ENCODE measurements at regions not wholly inside any gene's neighbourhood (a gene's known extent, or its start where the extent isn't known, plus 50 kb on each side); places are given as distances from the start of the nearest gene placed in this dataset.
"Not testable (repeated sequence)": the region's sequence is repeated elsewhere in the genome, so short reads cannot be mapped to it uniquely, and the experiment has no call there.

DNA sequence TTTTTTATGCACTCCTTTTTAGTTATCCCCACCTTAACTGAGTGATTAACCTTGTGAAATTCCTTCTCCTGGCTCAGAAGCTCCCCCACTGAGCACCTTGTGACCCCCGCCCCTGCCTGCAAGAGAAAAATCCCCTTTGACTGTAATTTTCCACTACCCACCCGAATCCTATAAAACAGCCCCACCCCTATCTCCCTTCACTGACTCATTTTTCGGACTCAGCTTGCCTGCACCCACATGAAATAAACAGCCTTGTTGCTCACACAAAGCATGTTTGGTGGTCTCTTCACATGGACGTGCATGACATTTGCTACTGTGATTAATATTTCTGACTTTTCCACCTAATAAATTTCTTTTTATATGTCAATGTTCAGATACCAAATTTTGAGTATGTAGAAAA lies 1322.8 kb downstream of the XPNPEP1 start:
- not testable (repeated sequence) for DNase-seq (ENCODE audit: low read depth in 6 of 9, low spot score in 9 of 9); H3K27me3 ChIP-seq (ENCODE audit: control insufficient read depth in 2 of 2, insufficient read depth in 1 of 2, low read length in 1 of 2); H3K4me1 ChIP-seq (ENCODE audit: control insufficient read depth in 2 of 2, insufficient read depth in 2 of 2, low read length in 2 of 2); H3K4me3 ChIP-seq (ENCODE audit: low read length in 2 of 2); H3K27ac ChIP-seq (ENCODE audit: low read depth in 1 of 2, low read length in 1 of 2); H3K9me3 ChIP-seq (ENCODE audit: control insufficient read depth in 2 of 2, insufficient read depth in 1 of 2, low read length in 1 of 2); H3K36me3 ChIP-seq (ENCODE audit: control insufficient read depth in 2 of 2, insufficient read depth in 2 of 2, low read length in 1 of 2)
- 89% methylated on average over 4 of the region's 4 CpGs for WGBS

DNA sequence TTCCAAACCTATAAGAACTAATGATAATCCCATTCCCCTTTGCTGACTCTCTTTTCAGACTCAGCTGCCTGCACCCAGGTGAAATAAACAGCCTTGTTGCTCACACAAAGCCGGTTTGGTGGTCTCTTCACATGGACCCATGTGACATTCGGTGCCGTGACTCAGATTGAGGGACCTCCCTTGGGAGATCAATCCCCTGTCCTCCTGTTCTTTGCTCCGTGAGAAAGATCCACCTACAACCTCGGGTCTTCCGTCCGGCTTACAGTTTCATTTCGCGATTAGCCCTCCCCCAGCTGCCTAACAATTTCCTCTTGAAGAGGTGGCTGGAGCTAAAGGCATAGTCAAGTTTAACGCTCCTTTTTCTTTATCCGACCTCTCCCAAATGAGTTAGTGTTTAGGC lies 1324.0 kb downstream of the XPNPEP1 start:
- WGBS, result 46% methylated on average over 11 of the region's 11 CpGs
- H3K27ac ChIP-seq (ENCODE audit: low read depth in 1 of 2, low read length in 1 of 2); DNase-seq (ENCODE audit: low read depth in 6 of 9, low spot score in 9 of 9); H3K36me3 ChIP-seq (ENCODE audit: control insufficient read depth in 2 of 2, insufficient read depth in 2 of 2, low read length in 1 of 2); H3K4me3 ChIP-seq (ENCODE audit: low read length in 2 of 2); H3K9me3 ChIP-seq (ENCODE audit: control insufficient read depth in 2 of 2, insufficient read depth in 1 of 2, low read length in 1 of 2); H3K4me1 ChIP-seq (ENCODE audit: control insufficient read depth in 2 of 2, insufficient read depth in 2 of 2, low read length in 2 of 2); H3K27me3 ChIP-seq (ENCODE audit: control insufficient read depth in 2 of 2, insufficient read depth in 1 of 2, low read length in 1 of 2): not testable (repeated sequence)

DNA sequence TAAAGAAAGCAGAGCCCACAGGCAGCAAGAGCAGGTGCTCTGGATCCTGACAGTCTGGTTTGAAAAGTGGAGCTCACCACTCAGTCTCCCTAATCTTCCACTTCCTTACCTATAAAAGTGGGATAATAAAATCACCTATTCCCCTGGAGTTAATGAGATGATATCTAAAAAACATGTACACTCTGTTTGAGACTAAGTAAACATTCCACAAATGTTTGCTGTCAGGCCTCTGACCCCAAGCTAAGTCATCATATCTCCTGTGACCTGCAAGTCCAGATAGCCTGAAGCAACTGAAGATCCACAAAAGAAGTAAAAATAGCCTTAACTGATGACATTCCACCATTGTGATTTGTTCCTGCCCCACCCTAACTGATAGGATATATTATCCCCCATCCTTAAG lies 1324.5 kb downstream of the XPNPEP1 start:
- Histone ChIP-seq H3K36me3 (ENCODE audit: control insufficient read depth in 2 of 2, insufficient read depth in 2 of 2, low read length in 1 of 2) (no peaks in the 10 kb centered on the region), H3K27ac (ENCODE audit: low read depth in 1 of 2, low read length in 1 of 2) (no peak overlapping the region), H3K27me3 (ENCODE audit: control insufficient read depth in 2 of 2, insufficient read depth in 1 of 2, low read length in 1 of 2) (no peaks in the 10 kb centered on the region), H3K4me1 (ENCODE audit: control insufficient read depth in 2 of 2, insufficient read depth in 2 of 2, low read length in 2 of 2) (no peaks in the 10 kb centered on the region), H3K4me3 (ENCODE audit: low read length in 2 of 2) (no peak overlapping the region), H3K9me3 (ENCODE audit: control insufficient read depth in 2 of 2, insufficient read depth in 1 of 2, low read length in 1 of 2) (no peaks in the 10 kb centered on the region)
- DNase-seq (ENCODE audit: low read depth in 6 of 9, low spot score in 9 of 9), result no peak

DNA sequence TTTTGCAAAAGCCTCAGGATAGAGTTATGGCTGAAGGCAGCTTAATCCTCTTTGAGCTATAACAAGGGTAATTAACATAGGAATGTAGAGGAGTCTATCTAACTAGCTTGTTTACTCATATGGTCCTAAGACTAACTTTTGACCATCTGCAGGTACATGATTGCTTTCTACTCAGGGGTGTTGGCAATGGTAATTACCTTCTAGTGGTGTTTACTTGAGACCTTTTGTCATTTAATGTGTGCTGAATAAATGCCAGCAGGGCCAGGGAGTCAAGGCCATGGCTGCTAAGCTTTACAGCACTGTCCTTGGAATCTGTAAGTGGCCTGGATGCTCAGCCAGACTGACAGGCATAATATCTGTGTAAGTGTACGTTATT lies 1325.0 kb downstream of the XPNPEP1 start:
- Histone ChIP-seq H3K27ac (ENCODE audit: low read depth in 1 of 2, low read length in 1 of 2) (no peak overlapping the region), H3K36me3 (ENCODE audit: control insufficient read depth in 2 of 2, insufficient read depth in 2 of 2, low read length in 1 of 2) (no peaks in the 10 kb centered on the region), H3K27me3 (ENCODE audit: control insufficient read depth in 2 of 2, insufficient read depth in 1 of 2, low read length in 1 of 2) (no peaks in the 10 kb centered on the region), H3K4me1 (ENCODE audit: control insufficient read depth in 2 of 2, insufficient read depth in 2 of 2, low read length in 2 of 2) (no peaks in the 10 kb centered on the region), H3K4me3 (ENCODE audit: low read length in 2 of 2) (no peak overlapping the region), H3K9me3 (ENCODE audit: control insufficient read depth in 2 of 2, insufficient read depth in 1 of 2, low read length in 1 of 2) (no peaks in the 10 kb centered on the region)
- DNase-seq (ENCODE audit: low read depth in 6 of 9, low spot score in 9 of 9), result no peak
- 69% methylated on average over 1 of the region's 1 CpG for WGBS

DNA sequence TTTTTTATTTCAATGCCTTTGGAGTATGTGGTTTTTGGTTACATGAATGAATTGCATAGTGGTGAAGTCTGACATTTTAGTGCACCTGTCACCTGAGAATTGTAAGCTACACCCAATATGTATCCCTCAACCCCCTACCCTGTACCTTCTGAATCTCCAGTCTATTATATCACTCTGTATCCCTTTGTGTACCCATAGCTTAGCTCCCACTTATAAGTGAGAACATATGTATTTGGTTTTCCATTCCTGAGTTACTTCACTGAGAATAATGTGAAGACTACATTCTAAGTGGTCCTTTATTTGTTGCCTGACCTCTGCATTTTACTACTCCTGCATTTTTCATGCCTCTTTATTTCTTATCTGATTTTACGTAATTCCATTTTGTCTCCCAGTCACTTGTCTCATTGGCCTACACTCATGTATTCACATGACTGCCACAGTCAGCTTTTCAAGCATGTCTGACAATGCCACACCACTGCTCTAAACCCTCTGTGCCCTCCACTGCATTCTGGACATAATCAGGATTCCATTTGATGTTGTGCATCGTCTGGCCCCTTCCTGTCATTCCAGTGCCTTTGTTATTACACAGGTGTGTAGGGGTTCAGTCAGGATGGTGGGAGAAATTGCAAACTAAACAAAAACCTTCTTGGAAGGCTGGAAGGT lies 1325.5 kb downstream of the XPNPEP1 start:
- Histone ChIP-seq H3K4me1 (ENCODE audit: control insufficient read depth in 2 of 2, insufficient read depth in 2 of 2, low read length in 2 of 2) (no peaks in the 10 kb centered on the region), H3K27me3 (ENCODE audit: control insufficient read depth in 2 of 2, insufficient read depth in 1 of 2, low read length in 1 of 2) (no peaks in the 10 kb centered on the region), H3K36me3 (ENCODE audit: control insufficient read depth in 2 of 2, insufficient read depth in 2 of 2, low read length in 1 of 2) (no peaks in the 10 kb centered on the region), H3K27ac (ENCODE audit: low read depth in 1 of 2, low read length in 1 of 2) (no peak overlapping the region), H3K4me3 (ENCODE audit: low read length in 2 of 2) (no peak overlapping the region), H3K9me3 (ENCODE audit: control insufficient read depth in 2 of 2, insufficient read depth in 1 of 2, low read length in 1 of 2) (no peaks in the 10 kb centered on the region)
- WGBS, result 71% methylated on average over 2 of the region's 2 CpGs
- no peak for DNase-seq (ENCODE audit: low read depth in 6 of 9, low spot score in 9 of 9)

DNA sequence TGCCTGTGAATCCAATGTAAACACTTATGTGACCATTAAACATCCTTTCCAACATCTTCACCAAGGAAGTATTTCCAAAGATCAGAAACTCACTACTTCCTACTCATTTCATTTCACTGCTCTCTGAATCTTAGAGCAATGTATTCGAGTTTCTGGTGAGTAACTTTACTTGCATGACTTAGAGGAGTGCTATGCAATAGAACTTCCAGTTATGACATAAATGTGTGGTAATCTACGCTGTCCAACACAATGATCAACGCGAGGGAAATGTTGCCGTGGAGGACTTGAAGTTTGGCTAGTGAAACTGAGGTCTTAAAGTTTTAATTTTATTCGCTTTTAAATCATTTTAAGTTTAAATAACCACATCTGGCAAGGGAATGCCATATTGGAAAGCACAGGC lies 1326.3 kb downstream of the XPNPEP1 start:
- DNase-seq (ENCODE audit: low read depth in 6 of 9, low spot score in 9 of 9), result no peak
- no peaks in the 10 kb centered on the region for H3K36me3 ChIP-seq (ENCODE audit: control insufficient read depth in 2 of 2, insufficient read depth in 2 of 2, low read length in 1 of 2)
- no peak overlapping the region for H3K4me3 ChIP-seq (ENCODE audit: low read length in 2 of 2)
- H3K4me1 ChIP-seq (ENCODE audit: control insufficient read depth in 2 of 2, insufficient read depth in 2 of 2, low read length in 2 of 2), result no peaks in the 10 kb centered on the region
- H3K9me3 ChIP-seq (ENCODE audit: control insufficient read depth in 2 of 2, insufficient read depth in 1 of 2, low read length in 1 of 2), result no peaks in the 10 kb centered on the region
- no peaks in the 10 kb centered on the region for H3K27me3 ChIP-seq (ENCODE audit: control insufficient read depth in 2 of 2, insufficient read depth in 1 of 2, low read length in 1 of 2)
- no peak overlapping the region for H3K27ac ChIP-seq (ENCODE audit: low read depth in 1 of 2, low read length in 1 of 2)
- 93% methylated on average over 6 of the region's 6 CpGs for WGBS

DNA sequence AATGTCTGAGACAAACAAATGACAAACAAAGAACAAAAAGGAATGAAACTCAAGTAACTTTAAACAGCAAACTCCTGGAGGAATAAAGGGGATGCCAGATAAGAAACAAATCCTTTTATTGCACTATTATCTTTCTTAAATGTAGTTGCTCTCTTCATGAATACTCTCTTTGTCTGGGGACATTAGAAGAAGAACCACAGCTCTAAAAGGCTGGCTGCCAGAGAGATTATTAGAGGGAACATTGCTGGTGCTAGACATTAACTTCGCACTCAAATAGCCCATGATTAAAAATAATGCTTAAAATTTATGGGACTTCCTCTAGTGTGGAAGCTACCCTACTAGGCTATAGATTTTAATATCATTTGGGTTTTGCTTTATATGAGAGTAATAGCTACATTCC lies 1330.4 kb downstream of the XPNPEP1 start:
- 94% methylated on average over 1 of the region's 1 CpG for WGBS
- no peaks in the 10 kb centered on the region for H3K27me3 ChIP-seq (ENCODE audit: control insufficient read depth in 2 of 2, insufficient read depth in 1 of 2, low read length in 1 of 2)
- H3K9me3 ChIP-seq (ENCODE audit: control insufficient read depth in 2 of 2, insufficient read depth in 1 of 2, low read length in 1 of 2), result no peaks in the 10 kb centered on the region
- no peaks in the 10 kb centered on the region for H3K36me3 ChIP-seq (ENCODE audit: control insufficient read depth in 2 of 2, insufficient read depth in 2 of 2, low read length in 1 of 2)
- no peaks in the 10 kb centered on the region for H3K4me1 ChIP-seq (ENCODE audit: control insufficient read depth in 2 of 2, insufficient read depth in 2 of 2, low read length in 2 of 2)
- no peak for DNase-seq (ENCODE audit: low read depth in 6 of 9, low spot score in 9 of 9)
- no peak overlapping the region for H3K27ac ChIP-seq (ENCODE audit: low read depth in 1 of 2, low read length in 1 of 2)
- H3K4me3 ChIP-seq (ENCODE audit: low read length in 2 of 2), result no peak overlapping the region

DNA sequence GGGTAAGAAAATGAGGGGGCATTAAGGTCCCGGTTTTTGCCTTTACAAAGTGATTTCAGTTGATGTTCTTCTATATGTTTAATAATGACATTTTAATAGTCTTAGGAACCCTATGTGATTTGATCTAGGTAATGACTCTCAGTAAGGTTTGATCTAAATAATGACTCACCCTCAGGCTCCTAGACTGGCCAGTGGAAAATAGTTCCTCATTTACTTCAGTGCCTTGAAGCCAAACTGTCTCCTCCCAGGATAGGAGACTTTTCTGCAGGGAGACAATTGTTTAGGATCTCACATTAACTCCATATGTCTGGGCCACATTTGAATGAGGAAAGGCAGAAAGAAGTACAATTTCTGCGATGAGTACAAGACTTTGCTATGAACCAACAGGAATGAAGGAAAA lies 1331.9 kb downstream of the XPNPEP1 start:
- no peak for DNase-seq (ENCODE audit: low read depth in 6 of 9, low spot score in 9 of 9)
- Histone ChIP-seq H3K9me3 (ENCODE audit: control insufficient read depth in 2 of 2, insufficient read depth in 1 of 2, low read length in 1 of 2) (no peaks in the 10 kb centered on the region), H3K27me3 (ENCODE audit: control insufficient read depth in 2 of 2, insufficient read depth in 1 of 2, low read length in 1 of 2) (no peaks in the 10 kb centered on the region), H3K4me1 (ENCODE audit: control insufficient read depth in 2 of 2, insufficient read depth in 2 of 2, low read length in 2 of 2) (no peaks in the 10 kb centered on the region), H3K4me3 (ENCODE audit: low read length in 2 of 2) (no peak overlapping the region), H3K36me3 (ENCODE audit: control insufficient read depth in 2 of 2, insufficient read depth in 2 of 2, low read length in 1 of 2) (no peaks in the 10 kb centered on the region), H3K27ac (ENCODE audit: low read depth in 1 of 2, low read length in 1 of 2) (no peak overlapping the region)
- WGBS, result 96% methylated on average over 2 of the region's 2 CpGs

DNA sequence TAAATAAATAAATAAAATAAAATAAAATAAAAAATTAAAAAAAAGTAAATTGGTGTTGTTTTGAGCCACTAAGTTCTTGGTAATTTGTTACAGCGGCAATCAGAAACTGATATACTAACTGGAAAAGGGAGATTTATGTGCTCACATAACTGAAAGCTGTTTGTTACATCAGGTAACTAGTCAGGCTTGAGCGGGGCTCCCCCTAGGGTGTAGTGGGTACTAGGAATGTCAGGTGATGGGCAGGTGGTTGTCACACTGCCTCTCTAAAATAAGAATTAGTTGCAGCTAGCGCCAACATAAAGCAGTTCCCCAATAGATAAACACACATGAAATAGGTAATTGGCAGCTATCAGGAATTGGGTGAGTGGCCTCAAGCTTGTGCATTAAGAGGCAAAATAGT lies 1336.9 kb downstream of the XPNPEP1 start:
- no peak overlapping the region for H3K27ac ChIP-seq (ENCODE audit: low read depth in 1 of 2, low read length in 1 of 2)
- DNase-seq (ENCODE audit: low read depth in 6 of 9, low spot score in 9 of 9), result no peak
- 92% methylated on average over 3 of the region's 3 CpGs for WGBS
- no peaks in the 10 kb centered on the region for H3K9me3 ChIP-seq (ENCODE audit: control insufficient read depth in 2 of 2, insufficient read depth in 1 of 2, low read length in 1 of 2)
- H3K36me3 ChIP-seq (ENCODE audit: control insufficient read depth in 2 of 2, insufficient read depth in 2 of 2, low read length in 1 of 2), result no peaks in the 10 kb centered on the region
- H3K4me1 ChIP-seq (ENCODE audit: control insufficient read depth in 2 of 2, insufficient read depth in 2 of 2, low read length in 2 of 2), result no peaks in the 10 kb centered on the region
- no peaks in the 10 kb centered on the region for H3K27me3 ChIP-seq (ENCODE audit: control insufficient read depth in 2 of 2, insufficient read depth in 1 of 2, low read length in 1 of 2)
- no peak overlapping the region for H3K4me3 ChIP-seq (ENCODE audit: low read length in 2 of 2)

DNA sequence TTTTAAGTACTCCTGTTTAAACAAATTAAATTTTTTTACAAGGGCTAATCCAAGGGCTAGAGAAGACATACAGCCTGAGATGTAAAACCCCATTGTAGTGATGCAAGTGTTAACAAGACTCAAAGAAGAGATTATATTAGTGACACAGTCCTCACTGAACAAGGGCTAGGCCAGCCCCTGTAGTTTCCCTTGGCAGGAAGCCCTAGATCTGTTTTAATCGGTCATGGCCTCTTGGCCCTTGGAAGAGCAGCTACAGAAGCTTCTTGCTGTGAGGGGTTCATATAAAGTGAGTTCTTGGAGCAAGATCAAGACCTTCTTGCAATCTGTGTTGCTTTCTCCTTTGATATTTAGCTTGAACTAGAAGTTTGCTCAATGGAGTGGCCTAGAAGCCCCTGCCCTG lies 1339.4 kb downstream of the XPNPEP1 start:
- 79% methylated on average over 1 of the region's 1 CpG for WGBS

More for the DNA sequence above, 1339.4 kb downstream of the XPNPEP1 start:
- Histone ChIP-seq H3K4me1 (ENCODE audit: control insufficient read depth in 2 of 2, insufficient read depth in 2 of 2, low read length in 2 of 2) (no peaks in the 10 kb centered on the region), H3K9me3 (ENCODE audit: control insufficient read depth in 2 of 2, insufficient read depth in 1 of 2, low read length in 1 of 2) (no peaks in the 10 kb centered on the region), H3K4me3 (ENCODE audit: low read length in 2 of 2) (no peak overlapping the region), H3K27me3 (ENCODE audit: control insufficient read depth in 2 of 2, insufficient read depth in 1 of 2, low read length in 1 of 2) (no peaks in the 10 kb centered on the region), H3K27ac (ENCODE audit: low read depth in 1 of 2, low read length in 1 of 2) (no peak overlapping the region), H3K36me3 (ENCODE audit: control insufficient read depth in 2 of 2, insufficient read depth in 2 of 2, low read length in 1 of 2) (no peaks in the 10 kb centered on the region)
- no peak for DNase-seq (ENCODE audit: low read depth in 6 of 9, low spot score in 9 of 9)
